ENCODE measurements at regions not wholly inside any gene's neighbourhood (a gene's known extent, or its start where the extent isn't known, plus 50 kb on each side); places are given as distances from the start of the nearest gene placed in this dataset.

DNA sequence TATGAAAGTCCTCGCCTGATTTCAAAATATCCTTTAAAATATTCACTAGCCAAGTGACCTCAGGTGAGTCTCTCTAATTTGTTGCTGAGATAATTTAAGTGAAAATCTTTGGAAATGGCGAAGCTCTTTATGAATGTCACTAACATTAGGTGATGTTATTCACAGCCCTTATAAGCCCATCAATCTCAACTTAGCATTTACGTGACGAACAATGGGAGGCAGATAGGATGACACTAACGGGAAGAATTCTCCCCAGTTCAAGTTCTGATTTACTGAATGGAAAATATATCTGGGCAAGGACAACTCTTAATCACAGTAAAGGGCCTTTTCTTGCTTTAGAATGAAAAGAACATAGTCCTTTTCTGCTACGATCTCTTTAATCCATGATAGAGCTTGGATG lies 378.7 kb downstream of the LIG4 start:
- in situ Hi-C loops (cut with MboI): no loop called here
- H3K79me2 ChIP-seq (ENCODE audit: control insufficient read depth, insufficient read depth, low read length): no peaks in the 10 kb centered on the region

DNA sequence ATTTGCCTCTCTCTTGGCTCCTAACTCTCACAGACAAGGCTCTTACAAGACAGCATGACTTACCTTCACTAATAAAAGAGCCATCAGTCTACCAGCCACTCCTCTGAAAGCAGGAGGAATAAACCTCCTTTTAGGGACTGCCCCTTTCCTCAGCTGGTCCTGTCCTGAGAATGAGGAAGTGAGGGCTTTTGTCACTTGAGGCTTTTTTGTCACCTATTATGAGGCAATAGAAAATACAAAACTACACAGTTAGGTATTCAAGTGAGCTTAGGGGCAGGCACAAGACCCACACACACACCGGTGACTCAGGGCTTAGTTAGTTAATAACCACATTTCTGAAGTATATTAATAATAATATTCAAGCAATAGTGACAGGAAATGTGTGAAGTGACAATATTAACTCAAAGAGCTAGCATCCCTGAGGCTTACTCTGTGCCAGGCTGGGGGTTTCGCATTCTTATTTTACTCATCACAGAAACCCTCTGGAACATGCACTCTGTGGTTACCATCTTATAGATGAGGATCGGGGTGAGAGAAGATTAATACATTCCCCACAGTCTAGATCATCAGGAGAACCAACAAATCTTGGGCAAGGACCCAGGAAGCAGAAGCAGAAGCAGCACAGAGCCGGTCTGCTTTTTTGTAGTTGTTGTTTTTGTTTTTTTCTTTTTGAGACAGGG lies 379.9 kb downstream of the LIG4 start:
- BruUV-seq (replicated peaks): no TSS peak
- Histone ChIP-seq H3K79me2 (ENCODE audit: control insufficient read depth, insufficient read depth, low read length) (no peaks in the 10 kb centered on the region), H3K9me1 (ENCODE audit: control insufficient read depth, insufficient read depth, low read length) (no peaks in the 10 kb centered on the region), H3K9ac (ENCODE audit: insufficient read depth in 1 of 2, low read depth in 2 of 2, low read length in 2 of 2) (no peak overlapping the region), H2AFZ (ENCODE audit: low read depth, low read length) (no peak overlapping the region), H3K4me1 (replicated peaks in 1 of 2; ENCODE audit: control insufficient read depth in 2 of 2, insufficient read depth in 2 of 2, low read length in 2 of 2) (no peaks in the 10 kb centered on the region), H3K27ac (ENCODE audit: extremely low read depth, low read depth, low read length) (no peak overlapping the region), H3K4me3 (no peak overlapping the region), H3K36me3 (ENCODE audit: control insufficient read depth, insufficient read depth, low read length) (no peaks in the 10 kb centered on the region), H4K20me1 (replicated peaks; ENCODE audit: control insufficient read depth, insufficient read depth, low read length) (no peaks in the 10 kb centered on the region), H3K9me3 (replicated peaks; ENCODE audit: control insufficient read depth, insufficient read depth, low read depth, low read length) (no peaks in the 10 kb centered on the region), H3K4me2 (ENCODE audit: insufficient read depth, low read length) (no peak overlapping the region), H3K27me3 (ENCODE audit: control insufficient read depth in 2 of 2, insufficient read depth in 2 of 2, low read length in 2 of 2) (no peaks in the 10 kb centered on the region)
- in situ Hi-C loops (cut with MboI): no loop called here
- DNase-seq (ENCODE audit: extremely low read depth in 1 of 4, low spot score in 3 of 4) (no peak), ATAC-seq (no peak), FAIRE-seq (no peak)
- TF ChIP-seq NFE2L1 (tag; IDR thresholded peaks at IDR 0.05; ENCODE audit: borderline replicate concordance, low read depth) (no peak), EWSR1 (IDR thresholded peaks at IDR 0.05; ENCODE audit: borderline replicate concordance, low read depth, partially characterized antibody) (no peak)
- TF ChIP-seq, protein P1, sequence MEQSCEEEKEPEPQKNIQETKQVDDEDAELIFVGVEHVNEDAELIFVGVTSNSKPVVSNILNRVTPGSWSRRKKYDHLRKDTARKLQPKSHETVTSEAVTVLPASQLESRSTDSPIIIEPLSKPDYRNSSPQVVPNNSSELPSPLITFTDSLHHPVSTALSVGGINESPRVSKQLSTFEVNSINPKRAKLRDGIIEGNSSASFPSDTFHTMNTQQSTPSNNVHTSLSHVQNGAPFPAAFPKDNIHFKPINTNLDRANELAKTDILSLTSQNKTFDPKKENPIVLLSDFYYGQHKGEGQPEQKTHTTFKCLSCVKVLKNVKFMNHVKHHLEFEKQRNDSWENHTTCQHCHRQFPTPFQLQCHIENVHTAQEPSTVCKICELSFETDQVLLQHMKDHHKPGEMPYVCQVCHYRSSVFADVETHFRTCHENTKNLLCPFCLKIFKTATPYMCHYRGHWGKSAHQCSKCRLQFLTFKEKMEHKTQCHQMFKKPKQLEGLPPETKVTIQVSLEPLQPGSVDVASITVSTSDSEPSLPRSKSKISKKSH (CRISPR knock-in tag; IDR thresholded peaks at IDR 0.05): no peak
- WGBS (ENCODE audit: insufficient coverage, low coverage, missing lambda C conversion rate): 4% methylated on average over 4 of the region's 4 CpGs
- POLR2A ChIA-PET: no interaction called here
- intact Hi-C loops (cut with micrococcal nuclease): no loop called here
- CTCF ChIA-PET (ENCODE audit: low intra/inter-chr PET ratio): no interaction called here

More for the DNA sequence above, 378.7 kb downstream of the LIG4 start:
- no peak for ATAC-seq
- Histone ChIP-seq H3K9me1 (ENCODE audit: control insufficient read depth, insufficient read depth, low read length) (no peaks in the 10 kb centered on the region), H3K9ac (ENCODE audit: insufficient read depth in 1 of 2, low read depth in 2 of 2, low read length in 2 of 2) (no peak overlapping the region), H2AFZ (ENCODE audit: low read depth, low read length) (no peak overlapping the region), H4K20me1 (replicated peaks; ENCODE audit: control insufficient read depth, insufficient read depth, low read length) (no peaks in the 10 kb centered on the region), H3K9me3 (replicated peaks; ENCODE audit: control insufficient read depth, insufficient read depth, low read depth, low read length) (no peaks in the 10 kb centered on the region), H3K4me3 (no peak overlapping the region), H3K36me3 (ENCODE audit: control insufficient read depth, insufficient read depth, low read length) (no peaks in the 10 kb centered on the region), H3K27ac (ENCODE audit: extremely low read depth, low read depth, low read length) (no peak overlapping the region), H3K4me2 (ENCODE audit: insufficient read depth, low read length) (no peak overlapping the region), H3K4me1 (replicated peaks in 1 of 2; ENCODE audit: control insufficient read depth in 2 of 2, insufficient read depth in 2 of 2, low read length in 2 of 2) (no peaks in the 10 kb centered on the region), H3K27me3 (ENCODE audit: control insufficient read depth in 2 of 2, insufficient read depth in 2 of 2, low read length in 2 of 2) (no peaks in the 10 kb centered on the region)
- no TSS peak for BruUV-seq (replicated peaks)
- intact Hi-C loops (cut with micrococcal nuclease): no loop called here
- DNase-seq (ENCODE audit: extremely low read depth in 1 of 4, low spot score in 3 of 4): no peak
- WGBS (ENCODE audit: insufficient coverage, low coverage, missing lambda C conversion rate): 0% methylated on average over 3 of the region's 6 CpGs
- ChIA-PET CTCF (ENCODE audit: low intra/inter-chr PET ratio) (no interaction called here), POLR2A (no interaction called here)
- TF ChIP-seq BCOR (IDR thresholded peaks at IDR 0.05): no peak
- no peak for FAIRE-seq

Data from K562 (cell line).